ENCODE measurements at regions not wholly inside any gene's neighbourhood (a gene's known extent, or its start where the extent isn't known, plus 50 kb on each side); places are given as distances from the start of the nearest gene placed in this dataset.

DNA sequence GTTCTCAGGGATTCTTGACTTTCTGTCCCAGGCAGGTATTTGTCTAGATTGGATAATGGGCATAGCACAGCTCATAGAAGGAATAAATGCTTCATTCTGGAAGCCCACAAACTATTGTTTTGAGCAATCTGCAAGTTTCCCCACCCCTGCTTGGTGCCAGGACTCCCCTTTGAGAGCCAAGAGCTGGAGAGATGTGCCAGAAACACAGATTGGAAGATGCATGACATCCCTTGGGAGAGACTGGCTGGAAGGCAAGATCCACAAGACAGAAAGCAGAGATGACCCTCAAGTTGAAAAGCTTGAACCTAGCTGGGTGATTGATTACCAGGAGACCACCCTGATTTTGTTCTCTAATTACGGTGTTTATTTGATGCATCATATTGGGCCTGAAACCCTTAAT lies 89.2 kb upstream of the E2F8 start:
- TF ChIP-seq, protein P1, sequence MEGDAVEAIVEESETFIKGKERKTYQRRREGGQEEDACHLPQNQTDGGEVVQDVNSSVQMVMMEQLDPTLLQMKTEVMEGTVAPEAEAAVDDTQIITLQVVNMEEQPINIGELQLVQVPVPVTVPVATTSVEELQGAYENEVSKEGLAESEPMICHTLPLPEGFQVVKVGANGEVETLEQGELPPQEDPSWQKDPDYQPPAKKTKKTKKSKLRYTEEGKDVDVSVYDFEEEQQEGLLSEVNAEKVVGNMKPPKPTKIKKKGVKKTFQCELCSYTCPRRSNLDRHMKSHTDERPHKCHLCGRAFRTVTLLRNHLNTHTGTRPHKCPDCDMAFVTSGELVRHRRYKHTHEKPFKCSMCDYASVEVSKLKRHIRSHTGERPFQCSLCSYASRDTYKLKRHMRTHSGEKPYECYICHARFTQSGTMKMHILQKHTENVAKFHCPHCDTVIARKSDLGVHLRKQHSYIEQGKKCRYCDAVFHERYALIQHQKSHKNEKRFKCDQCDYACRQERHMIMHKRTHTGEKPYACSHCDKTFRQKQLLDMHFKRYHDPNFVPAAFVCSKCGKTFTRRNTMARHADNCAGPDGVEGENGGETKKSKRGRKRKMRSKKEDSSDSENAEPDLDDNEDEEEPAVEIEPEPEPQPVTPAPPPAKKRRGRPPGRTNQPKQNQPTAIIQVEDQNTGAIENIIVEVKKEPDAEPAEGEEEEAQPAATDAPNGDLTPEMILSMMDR (IDR thresholded peaks at IDR 0.05) = no peak
- no peak for TF ChIP-seq POLR2AphosphoS5 (IDR thresholded peaks at IDR 0.05)
- TF ChIP-seq POLR2A (IDR thresholded peaks at IDR 0.05) = no peak
- TF ChIP-seq EP300 (IDR thresholded peaks at IDR 0.05) = no peak

All from gastroesophageal sphincter (tissue), 3 donors.